Neural progenitor cell (in vitro differentiated cells): ENCODE measurements at regions not wholly inside any gene's neighbourhood (a gene's known extent, or its start where the extent isn't known, plus 50 kb on each side); places are given as distances from the start of the nearest gene placed in this dataset.

Experiments used
- EZH2phosphoT487 ChIP-seq: fragments of 200-600 bp; sonication (generic); IDR thresholded peaks from 2 replicates; pipeline ENCODE4 v1.6.1; 2017; ENCODE audit warnings: antibody characterized with exemption
- TF ChIP-seq, protein P1 (sequence below): fragments of 200-600 bp; sonication (generic); IDR thresholded peaks from 2 replicates; pipeline ENCODE4 v1.5.1; 2017; ENCODE audit warnings: antibody characterized with exemption, mild to moderate bottlenecking

DNA sequence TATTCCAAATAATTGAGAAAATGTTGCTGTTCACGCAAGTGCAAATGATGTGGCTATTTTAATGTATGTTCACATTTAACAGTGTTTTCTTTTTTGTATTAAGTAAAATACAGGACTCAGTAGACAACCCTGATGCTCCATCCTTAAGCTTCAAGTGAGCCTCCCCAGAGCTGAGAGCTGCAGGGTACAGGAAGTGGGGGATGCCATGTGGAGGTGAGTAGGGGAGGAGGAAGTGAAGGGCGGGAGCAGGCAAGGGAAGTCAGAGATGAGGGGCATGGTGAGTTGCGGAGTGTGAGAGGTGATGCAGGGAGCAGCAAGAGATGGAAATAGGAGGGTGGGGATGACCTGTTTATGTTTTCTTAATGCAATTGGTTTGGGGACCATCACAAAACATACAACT, 711.0 kb downstream of the UQCRFS1 start:
- TF ChIP-seq, protein P1, sequence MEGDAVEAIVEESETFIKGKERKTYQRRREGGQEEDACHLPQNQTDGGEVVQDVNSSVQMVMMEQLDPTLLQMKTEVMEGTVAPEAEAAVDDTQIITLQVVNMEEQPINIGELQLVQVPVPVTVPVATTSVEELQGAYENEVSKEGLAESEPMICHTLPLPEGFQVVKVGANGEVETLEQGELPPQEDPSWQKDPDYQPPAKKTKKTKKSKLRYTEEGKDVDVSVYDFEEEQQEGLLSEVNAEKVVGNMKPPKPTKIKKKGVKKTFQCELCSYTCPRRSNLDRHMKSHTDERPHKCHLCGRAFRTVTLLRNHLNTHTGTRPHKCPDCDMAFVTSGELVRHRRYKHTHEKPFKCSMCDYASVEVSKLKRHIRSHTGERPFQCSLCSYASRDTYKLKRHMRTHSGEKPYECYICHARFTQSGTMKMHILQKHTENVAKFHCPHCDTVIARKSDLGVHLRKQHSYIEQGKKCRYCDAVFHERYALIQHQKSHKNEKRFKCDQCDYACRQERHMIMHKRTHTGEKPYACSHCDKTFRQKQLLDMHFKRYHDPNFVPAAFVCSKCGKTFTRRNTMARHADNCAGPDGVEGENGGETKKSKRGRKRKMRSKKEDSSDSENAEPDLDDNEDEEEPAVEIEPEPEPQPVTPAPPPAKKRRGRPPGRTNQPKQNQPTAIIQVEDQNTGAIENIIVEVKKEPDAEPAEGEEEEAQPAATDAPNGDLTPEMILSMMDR: no peak
- no peak for TF ChIP-seq EZH2phosphoT487
